Fibroblast of peridontal ligament (primary cell): ENCODE measurements at regions not wholly inside any gene's neighbourhood (a gene's known extent, or its start where the extent isn't known, plus 50 kb on each side); places are given as distances from the start of the nearest gene placed in this dataset.

ENCODE experiments used
- DNase-seq: peaks from one replicate; pipeline ENCODE4 v3.0.0-alpha.2; 2010; ENCODE audit errors: extremely low read depth

GRCh38 chr9:16309469-16310271 is 560.8 kb downstream of the BNC2 start:
- DNase-seq: no peak

GRCh38 chr9:16310278-16311110 is 560.0 kb downstream of the BNC2 start:
- peak; percentile 32 for DNase-seq

- peak; percentile 42 for DNase-seq
These were observed 558.4 kb downstream of the BNC2 start for GRCh38 chr9:16312116-16312515.

- DNase-seq: no peak
These were observed 557.4 kb downstream of the BNC2 start for GRCh38 chr9:16312962-16313546.

- no peak for DNase-seq
These were observed 556.0 kb downstream of the BNC2 start for GRCh38 chr9:16314476-16314875.

- DNase-seq: no peak
These were observed 554.8 kb downstream of the BNC2 start for GRCh38 chr9:16315720-16316119.

- DNase-seq: no peak
These were observed 554.0 kb downstream of the BNC2 start for GRCh38 chr9:16316456-16316855.

GRCh38 chr9:16316911-16317817 is 553.3 kb downstream of the BNC2 start:
- DNase-seq: no peak

GRCh38 chr9:16318516-16319060 is 551.9 kb downstream of the BNC2 start:
- DNase-seq: no peak

GRCh38 chr9:16319646-16320045 is 550.8 kb downstream of the BNC2 start:
- DNase-seq: no peak

- no peak for DNase-seq
These were observed 550.0 kb downstream of the BNC2 start for GRCh38 chr9:16320338-16320902.

- peak; percentile 58 for DNase-seq
These were observed 548.9 kb downstream of the BNC2 start for GRCh38 chr9:16321461-16322119.

GRCh38 chr9:16322849-16323248 is 547.6 kb downstream of the BNC2 start:
- no peak for DNase-seq

- DNase-seq: no peak
These were observed 544.5 kb downstream of the BNC2 start for GRCh38 chr9:16325966-16326365.

GRCh38 chr9:16328349-16328748 is 542.1 kb downstream of the BNC2 start:
- no peak for DNase-seq

- no peak for DNase-seq
These were observed 540.8 kb downstream of the BNC2 start for GRCh38 chr9:16329671-16330113.

- DNase-seq: no peak
These were observed 539.4 kb downstream of the BNC2 start for GRCh38 chr9:16331031-16331430.

- no peak for DNase-seq
These were observed 538.9 kb downstream of the BNC2 start for GRCh38 chr9:16331527-16331926.

- no peak for DNase-seq
These were observed 536.8 kb downstream of the BNC2 start for GRCh38 chr9:16333691-16334090.
